Upper lobe of left lung (tissue), 4 donors: ENCODE measurements at regions not wholly inside any gene's neighbourhood (a gene's known extent, or its start where the extent isn't known, plus 50 kb on each side); places are given as distances from the start of the nearest gene placed in this dataset.

Experiments used
- POLR2A ChIP-seq, 4 donors: fragments of 450-650 bp; IDR thresholded peaks; one replicate each; pipeline ENCODE4 v1.5.1; 2016 to 2017; ENCODE audit warnings: antibody characterized with exemption in 4 of 4, mild to moderate bottlenecking in 2 of 4
- POLR2AphosphoS5 ChIP-seq, 2 donors: sonication (generic); formaldehyde crosslinking; IDR thresholded peaks; one replicate each; pipeline ENCODE4 v1.5.1; 2017; ENCODE audit warnings: antibody characterized with exemption in 2 of 2

GRCh38 chr11:128066399-128066798 lies 521.0 kb downstream of the ETS1 start:
- TF ChIP-seq POLR2A (IDR thresholded peaks at IDR 0.05) (no peak), POLR2AphosphoS5 (IDR thresholded peaks at IDR 0.05) (no peak)
